Hepatocyte (in vitro differentiated cells): ENCODE measurements at regions not wholly inside any gene's neighbourhood (a gene's known extent, or its start where the extent isn't known, plus 50 kb on each side); places are given as distances from the start of the nearest gene placed in this dataset.

Experiments
- EZH2 ChIP-seq: fragments of 200-600 bp; sonication (generic); IDR thresholded peaks from 2 replicates; pipeline ENCODE4 v1.6.1; 2016; ENCODE audit warnings: antibody characterized with exemption, mild to moderate bottlenecking, borderline replicate concordance
- TF ChIP-seq, protein P1 (sequence below): fragments of 200-600 bp; sonication (generic); IDR thresholded peaks from 2 replicates; pipeline ENCODE4 v1.5.1; 2016; ENCODE audit warnings: antibody characterized with exemption, mild to moderate bottlenecking; ENCODE audit not compliant: poor library complexity

DNA sequence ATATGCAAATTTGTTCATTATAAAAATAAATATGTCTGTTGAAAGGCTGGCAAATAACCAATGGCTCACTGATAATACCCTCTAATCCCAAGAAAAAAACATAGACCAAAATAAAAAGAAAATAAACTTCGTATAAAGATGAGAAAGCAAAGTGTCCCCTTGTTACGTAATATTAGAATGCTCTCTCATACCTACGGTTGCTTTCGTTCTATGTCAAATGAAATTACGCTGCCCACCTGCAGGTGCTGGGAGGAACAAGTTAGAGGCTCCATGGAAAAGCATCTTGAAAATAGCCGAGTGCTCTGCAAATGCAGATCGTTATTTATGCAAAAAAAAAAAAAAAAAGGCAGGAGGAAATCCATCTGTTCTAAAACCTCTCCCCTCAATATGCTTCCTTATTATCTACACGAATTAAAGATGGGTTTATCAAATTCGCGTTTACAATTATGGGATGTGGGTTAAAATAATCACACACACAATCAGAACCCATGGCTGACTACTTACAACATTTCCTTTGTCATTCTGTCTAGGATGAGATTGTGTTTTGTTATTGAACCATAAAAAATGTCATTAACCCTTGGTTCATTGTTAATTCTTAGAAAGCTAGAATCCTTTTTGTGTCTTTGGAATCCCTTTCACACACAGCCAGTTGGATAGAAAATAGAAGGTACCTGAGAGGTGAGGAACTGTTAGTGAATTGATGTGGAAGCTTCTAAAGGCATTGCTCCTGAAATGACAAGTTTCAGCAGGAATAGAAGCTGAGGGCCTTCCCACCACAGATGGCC is 268.6 kb downstream of the SETD4 start:
- TF ChIP-seq, protein P1, sequence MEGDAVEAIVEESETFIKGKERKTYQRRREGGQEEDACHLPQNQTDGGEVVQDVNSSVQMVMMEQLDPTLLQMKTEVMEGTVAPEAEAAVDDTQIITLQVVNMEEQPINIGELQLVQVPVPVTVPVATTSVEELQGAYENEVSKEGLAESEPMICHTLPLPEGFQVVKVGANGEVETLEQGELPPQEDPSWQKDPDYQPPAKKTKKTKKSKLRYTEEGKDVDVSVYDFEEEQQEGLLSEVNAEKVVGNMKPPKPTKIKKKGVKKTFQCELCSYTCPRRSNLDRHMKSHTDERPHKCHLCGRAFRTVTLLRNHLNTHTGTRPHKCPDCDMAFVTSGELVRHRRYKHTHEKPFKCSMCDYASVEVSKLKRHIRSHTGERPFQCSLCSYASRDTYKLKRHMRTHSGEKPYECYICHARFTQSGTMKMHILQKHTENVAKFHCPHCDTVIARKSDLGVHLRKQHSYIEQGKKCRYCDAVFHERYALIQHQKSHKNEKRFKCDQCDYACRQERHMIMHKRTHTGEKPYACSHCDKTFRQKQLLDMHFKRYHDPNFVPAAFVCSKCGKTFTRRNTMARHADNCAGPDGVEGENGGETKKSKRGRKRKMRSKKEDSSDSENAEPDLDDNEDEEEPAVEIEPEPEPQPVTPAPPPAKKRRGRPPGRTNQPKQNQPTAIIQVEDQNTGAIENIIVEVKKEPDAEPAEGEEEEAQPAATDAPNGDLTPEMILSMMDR = no peak
- no peak for TF ChIP-seq EZH2
